Lower lobe of right lung (tissue), 2 donors: ENCODE measurements at regions not wholly inside any gene's neighbourhood (a gene's known extent, or its start where the extent isn't known, plus 50 kb on each side); places are given as distances from the start of the nearest gene placed in this dataset.

Experiments used
- ATAC-seq, 2 donors: fragments of 200-7000 bp; cut with Tn5 transposase; one replicate each; pipeline ENCODE4 v1.9.1; 2020 to 2022; ENCODE audit warnings: mild to moderate bottlenecking in 2 of 2, moderate library complexity in 2 of 2
- DNase-seq: peaks from one replicate; pipeline ENCODE4 v3.0.0-alpha.2; 2020
- H3K27ac ChIP-seq: fragments of 200-600 bp; one replicate; pipeline ENCODE4 v1.8.0; 2022
- H3K27me3 ChIP-seq: fragments of 200-600 bp; one replicate; pipeline ENCODE4 v1.8.0; 2022; ENCODE audit warnings: low read depth
- H3K36me3 ChIP-seq: fragments of 200-600 bp; one replicate; pipeline ENCODE4 v1.8.0; 2022; ENCODE audit warnings: mild to moderate bottlenecking
- H3K4me1 ChIP-seq: fragments of 200-600 bp; one replicate; pipeline ENCODE4 v1.8.0; 2022
- H3K4me3 ChIP-seq: fragments of 200-600 bp; one replicate; pipeline ENCODE4 v1.8.0; 2022; ENCODE audit warnings: mild to moderate bottlenecking
- H3K9me3 ChIP-seq: fragments of 200-600 bp; one replicate; pipeline ENCODE4 v1.8.0; 2022
- CTCF ChIP-seq: fragments of 200-600 bp; IDR thresholded peaks from one replicate; pipeline ENCODE4 v1.8.0; 2022; ENCODE audit warnings: antibody characterized with exemption, mild to moderate bottlenecking
- intact Hi-C: fragments of 100-400 bp; cut with DNase I; formaldehyde crosslinking; loops from one replicate; pipeline ENCODE4 v1.11.0; 2022
- donor health status: DM: no; HTN: yes; CAD: no; lungs with severe emphysema.

GRCh38 chr6:85892346-85892745, 249.7 kb upstream of the SYNCRIP start:
- no peak for TF ChIP-seq CTCF
- Histone ChIP-seq H3K27me3 (no peaks in the 10 kb centered on the region), H3K36me3 (no peaks in the 10 kb centered on the region), H3K4me3 (no peak overlapping the region), H3K27ac (no peak overlapping the region), H3K4me1 (no peaks in the 10 kb centered on the region), H3K9me3 (no peaks in the 10 kb centered on the region)
- no peak for ATAC-seq
- no peak for DNase-seq
- intact Hi-C loops = no loop called here

GRCh38 chr6:85887461-85887860, 244.8 kb upstream of the SYNCRIP start:
- DNase-seq (no peak), ATAC-seq (no peak)
- H3K9me3 ChIP-seq = no peaks in the 10 kb centered on the region
- H3K27ac ChIP-seq = no peak overlapping the region
- H3K36me3 ChIP-seq = no peaks in the 10 kb centered on the region
- H3K4me1 ChIP-seq = no peaks in the 10 kb centered on the region
- intact Hi-C loops = no loop called here
- TF ChIP-seq CTCF = no peak
- H3K27me3 ChIP-seq = no peaks in the 10 kb centered on the region
- no peak overlapping the region for H3K4me3 ChIP-seq

GRCh38 chr6:85868685-85869084, 226.0 kb upstream of the SYNCRIP start:
- no peak for TF ChIP-seq CTCF
- peaks cover 18% of the 10 kb centered on the region for H3K4me1 ChIP-seq
- ATAC-seq = no peak
- no peaks in the 10 kb centered on the region for H3K36me3 ChIP-seq
- no peaks in the 10 kb centered on the region for H3K9me3 ChIP-seq
- intact Hi-C loops = no loop called here
- H3K27me3 ChIP-seq = no peaks in the 10 kb centered on the region
- H3K4me3 ChIP-seq = no peak overlapping the region
- no peak overlapping the region for H3K27ac ChIP-seq
- DNase-seq = no peak

GRCh38 chr6:85867595-85867994, 224.9 kb upstream of the SYNCRIP start:
- Histone ChIP-seq H3K36me3 (no peaks in the 10 kb centered on the region), H3K4me3 (no peak overlapping the region), H3K9me3 (no peaks in the 10 kb centered on the region), H3K27me3 (no peaks in the 10 kb centered on the region), H3K4me1 (peaks cover 18% of the 10 kb centered on the region), H3K27ac (no peak overlapping the region)
- DNase-seq (no peak), ATAC-seq (no peak)
- TF ChIP-seq CTCF = no peak
- intact Hi-C loops = no loop called here

GRCh38 chr6:85866758-85867401, 224.2 kb upstream of the SYNCRIP start:
- no peaks in the 10 kb centered on the region for H3K9me3 ChIP-seq
- intact Hi-C loops = no loop called here
- no peaks in the 10 kb centered on the region for H3K36me3 ChIP-seq
- no peak for DNase-seq
- H3K27me3 ChIP-seq = no peaks in the 10 kb centered on the region
- no peak overlapping the region for H3K4me3 ChIP-seq
- peaks cover 18% of the 10 kb centered on the region for H3K4me1 ChIP-seq
- TF ChIP-seq CTCF = no peak
- no peak overlapping the region for H3K27ac ChIP-seq
- ATAC-seq = peak in 1 of 2 donors; percentile 11
